Stomach (tissue), 8 donors: ENCODE measurements at regions not wholly inside any gene's neighbourhood (a gene's known extent, or its start where the extent isn't known, plus 50 kb on each side); places are given as distances from the start of the nearest gene placed in this dataset.

ENCODE experiments used
- DNase-seq, 2 donors: peaks; one replicate each; pipeline versions ENCODE4 v3.0.0 to v3.0.0-alpha.2; 2013 to 2019
- H3K27ac ChIP-seq, 5 donors: fragments of 200-600 bp in 4 of 5; sonication (generic) in 4 of 5; one replicate each; pipeline ENCODE4 v1.5.1; 2013 to 2019; ENCODE audit warnings: mild to moderate bottlenecking in 1 of 5, moderate library complexity in 1 of 5
- H3K27me3 ChIP-seq, 3 donors: fragments of 200-600 bp; sonication (generic); one replicate each; pipeline ENCODE4 v1.5.1; 2017 to 2019; ENCODE audit warnings: mixed run types in 1 of 3
- H3K36me3 ChIP-seq, 4 donors: fragments of 200-600 bp; sonication (generic); 1 replicate in 3 of 4; 2 replicates in 1 of 4; pipeline ENCODE4 v1.5.1; 2016 to 2019
- H3K4me1 ChIP-seq, 4 donors: fragments of 200-600 bp; sonication (generic); one replicate each; pipeline ENCODE4 v1.5.1; 2016 to 2019
- H3K4me3 ChIP-seq, 4 donors: fragments of 200-600 bp; sonication (generic) in 3 of 4; one replicate each; pipeline ENCODE4 v1.5.1; 2016 to 2019; ENCODE audit warnings: mild to moderate bottlenecking in 1 of 4
- H3K9me3 ChIP-seq, 4 donors: fragments of 200-600 bp; sonication (generic); one replicate each; pipeline ENCODE4 v1.5.1; 2016 to 2019
- EP300 ChIP-seq: sonication (generic); formaldehyde crosslinking; IDR thresholded peaks from one replicate; pipeline ENCODE4 v1.6.1; 2017; ENCODE audit warnings: antibody characterized with exemption
- POLR2A ChIP-seq, 4 donors: fragments of 450-650 bp; IDR thresholded peaks; one replicate each; pipeline ENCODE4 v1.6.1; 2016; ENCODE audit warnings: antibody characterized with exemption in 4 of 4, control low read depth in 2 of 4, mild to moderate bottlenecking in 1 of 4, moderate library complexity in 1 of 4
- POLR2AphosphoS5 ChIP-seq, 3 donors: sonication (generic); formaldehyde crosslinking; IDR thresholded peaks; one replicate each; pipeline ENCODE4 v1.6.1; 2016; ENCODE audit warnings: antibody characterized with exemption in 3 of 3
- WGBS, 5 donors: extraction: QIAGEN DNeasy Blood & Tissue Kit in 3 of 5; methylation state at CpG; one replicate each; pipeline versions ENCODE4 v1.1.5 to v1.1.7; 2013 to 2018; 5-methylcytosine and 5-hydroxymethylcytosine counted together
- intact Hi-C: fragments of 100-400 bp; cut with DNase I; formaldehyde crosslinking; loops from one replicate; pipeline ENCODE4 v1.15.1; 2023; ENCODE audit warnings: low total_unique reads
- TF ChIP-seq, protein P1 (sequence below), 7 experiments: fragments of 450-650 bp in 4 of 7; fragments of 200-600 bp in 3 of 7; sonication (generic) in 3 of 7; IDR thresholded peaks; one replicate each; pipeline ENCODE4 v1.5.1; 2016 to 2019; ENCODE audit warnings: antibody characterized with exemption in 7 of 7, control low read depth in 2 of 7, mild to moderate bottlenecking in 1 of 7
- donor health status: healthy with polysubstance abuse.
- donor health status: Bipolar disorder and iron deficiency.
- donor health status: healthy.

DNA sequence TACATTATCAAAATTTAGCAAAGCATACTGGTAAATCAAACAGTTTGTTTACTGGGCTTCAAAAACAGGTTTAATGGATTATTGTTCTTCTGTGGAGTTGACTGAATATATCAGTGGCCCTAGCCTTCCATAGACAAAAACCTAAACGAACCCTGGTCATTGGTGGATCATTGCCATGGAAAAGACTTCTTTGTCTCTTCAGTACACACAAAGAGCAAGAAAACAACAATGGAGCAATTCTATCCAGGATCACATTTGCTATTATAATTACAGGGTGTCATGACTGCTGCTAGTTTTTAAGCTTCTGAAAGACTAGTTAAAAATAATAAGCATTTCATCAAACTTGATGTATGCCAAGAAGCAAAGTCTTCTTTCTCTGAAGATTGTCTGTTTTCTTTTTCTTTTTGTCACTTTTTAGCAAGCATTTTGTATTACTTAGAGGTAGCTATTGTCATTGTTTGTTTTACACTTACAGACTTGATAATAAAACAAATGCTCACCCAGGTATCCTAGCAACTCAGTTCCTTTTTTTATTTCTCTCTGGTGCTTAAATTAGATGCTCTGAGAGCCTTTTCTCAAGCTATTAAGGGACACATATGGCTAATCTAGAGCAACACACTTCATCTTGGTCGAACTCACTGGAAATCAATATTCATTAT, 1228.7 kb upstream of the DDX18 start:
- TF ChIP-seq, protein P1, sequence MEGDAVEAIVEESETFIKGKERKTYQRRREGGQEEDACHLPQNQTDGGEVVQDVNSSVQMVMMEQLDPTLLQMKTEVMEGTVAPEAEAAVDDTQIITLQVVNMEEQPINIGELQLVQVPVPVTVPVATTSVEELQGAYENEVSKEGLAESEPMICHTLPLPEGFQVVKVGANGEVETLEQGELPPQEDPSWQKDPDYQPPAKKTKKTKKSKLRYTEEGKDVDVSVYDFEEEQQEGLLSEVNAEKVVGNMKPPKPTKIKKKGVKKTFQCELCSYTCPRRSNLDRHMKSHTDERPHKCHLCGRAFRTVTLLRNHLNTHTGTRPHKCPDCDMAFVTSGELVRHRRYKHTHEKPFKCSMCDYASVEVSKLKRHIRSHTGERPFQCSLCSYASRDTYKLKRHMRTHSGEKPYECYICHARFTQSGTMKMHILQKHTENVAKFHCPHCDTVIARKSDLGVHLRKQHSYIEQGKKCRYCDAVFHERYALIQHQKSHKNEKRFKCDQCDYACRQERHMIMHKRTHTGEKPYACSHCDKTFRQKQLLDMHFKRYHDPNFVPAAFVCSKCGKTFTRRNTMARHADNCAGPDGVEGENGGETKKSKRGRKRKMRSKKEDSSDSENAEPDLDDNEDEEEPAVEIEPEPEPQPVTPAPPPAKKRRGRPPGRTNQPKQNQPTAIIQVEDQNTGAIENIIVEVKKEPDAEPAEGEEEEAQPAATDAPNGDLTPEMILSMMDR (IDR thresholded peaks at IDR 0.05): no peak
- no peak for TF ChIP-seq POLR2A (IDR thresholded peaks at IDR 0.05)
- TF ChIP-seq POLR2AphosphoS5 (IDR thresholded peaks at IDR 0.05): no peak
- no peak for TF ChIP-seq EP300
- no peak overlapping the region for H3K4me3 ChIP-seq
- 32 to 50% (median 37%) methylated on average over 2 of the region's 2 CpGs for WGBS, 5 donors
- H3K36me3 ChIP-seq: no peaks in the 10 kb centered on the region
- no peaks in the 10 kb centered on the region for H3K4me1 ChIP-seq
- intact Hi-C loops: no loop called here
- H3K27me3 ChIP-seq: no peaks in the 10 kb centered on the region
- no peak for DNase-seq
- H3K27ac ChIP-seq: no peak overlapping the region
- H3K9me3 ChIP-seq: peaks cover 0 to 31% (median 5%) of the 10 kb centered on the region in 4 donors

DNA sequence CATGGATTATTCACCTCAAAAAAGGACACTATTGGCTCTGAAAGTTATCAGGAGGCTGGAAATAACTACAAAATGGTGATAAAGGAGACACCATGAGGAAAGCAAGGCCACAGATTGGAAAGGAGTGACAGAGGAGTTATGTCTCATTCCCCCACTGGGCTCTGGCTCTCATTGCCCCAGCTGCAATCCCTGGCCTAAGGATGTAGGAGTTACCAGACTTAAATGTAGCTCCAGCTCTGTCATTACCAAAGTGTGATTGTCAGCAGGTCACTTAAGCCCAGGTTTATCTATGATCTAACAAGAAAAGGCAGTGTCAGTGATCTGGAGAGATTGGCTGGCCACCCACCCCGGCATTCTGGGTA, 1228.2 kb upstream of the DDX18 start:
- 70 to 91% (median 89%) methylated on average over 1 of the region's 1 CpG for WGBS, 5 donors
- Histone ChIP-seq H3K36me3 (no peaks in the 10 kb centered on the region), H3K4me1 (no peaks in the 10 kb centered on the region), H3K4me3 (no peak overlapping the region), H3K9me3 (peaks cover 0 to 31% (median 5%) of the 10 kb centered on the region in 4 donors), H3K27ac (no peak overlapping the region), H3K27me3 (no peaks in the 10 kb centered on the region)
- DNase-seq: no peak
- intact Hi-C loops: no loop called here
- TF ChIP-seq, protein P1 (IDR thresholded peaks at IDR 0.05): no peak
- no peak for TF ChIP-seq EP300
- no peak for TF ChIP-seq POLR2AphosphoS5 (IDR thresholded peaks at IDR 0.05)
- no peak for TF ChIP-seq POLR2A (IDR thresholded peaks at IDR 0.05)
